DOHH2 (cell line): ENCODE measurements at regions not wholly inside any gene's neighbourhood (a gene's known extent, or its start where the extent isn't known, plus 50 kb on each side); places are given as distances from the start of the nearest gene placed in this dataset.

ENCODE experiments used
- CTCF ChIP-seq: fragments of 200-600 bp; sonication (generic); IDR thresholded peaks from one replicate; pipeline ENCODE4 v1.5.1; 2014; ENCODE audit warnings: antibody characterized with exemption, mild to moderate bottlenecking, low read depth, low read length; ENCODE audit not compliant: poor library complexity, severe bottlenecking
- EZH2phosphoT487 ChIP-seq: fragments of 200-600 bp; sonication (generic); IDR thresholded peaks from 2 replicates; pipeline ENCODE4 v1.6.1; 2017; ENCODE audit warnings: borderline replicate concordance, mild to moderate bottlenecking, antibody characterized with exemption, low read length, moderate library complexity, mixed read lengths

- TF ChIP-seq CTCF (no peak), EZH2phosphoT487 (no peak)
Observed at GRCh38 chr5:85453026-85453349, 1068.3 kb upstream of the EDIL3 start.
